Panc1 (cell line): ENCODE measurements at regions not wholly inside any gene's neighbourhood (a gene's known extent, or its start where the extent isn't known, plus 50 kb on each side); places are given as distances from the start of the nearest gene placed in this dataset.

Experiments
- ATAC-seq: fragments of 200-7000 bp; cut with Tn5 transposase; 2 replicates; pipeline ENCODE4 v1.9.1; 2020; ENCODE audit warnings: mild to moderate bottlenecking, moderate library complexity
- BruUV-seq: library from RNA; stranded (reverse); fragments of 400-500 nt; replicated peaks from 2 replicates; lab custom pipeline; 2021; lab: Mats Ljungman, UMichigan
- CTCF ChIA-PET: fragments of 300-600 bp; sonication (Branson Sonifier 250); formaldehyde crosslinking; loops from one replicate; lab custom pipeline; 2022; ENCODE audit warnings: antibody characterized with exemption; lab: Charles Lee
- POLR2A ChIA-PET: fragments of 300-600 bp; sonication (Branson Sonifier 250); formaldehyde crosslinking; loops from one replicate; lab custom pipeline; 2022; ENCODE audit warnings: antibody characterized with exemption; lab: Charles Lee
- DNase-seq: peaks from one replicate; pipeline ENCODE4 v3.0.0-alpha.2; 2010; ENCODE audit warnings: low read depth, low spot score
- H3K27ac ChIP-seq: 2 replicates; pipeline ENCODE4 v1.5.1; 2011; ENCODE audit warnings: mild to moderate bottlenecking, low read length, inconsistent platforms
- H3K27me3 ChIP-seq: fragments of 200-500 bp; sonication (Bioruptor generic); 2 replicates; pipeline ENCODE4 v1.6.0; 2014; ENCODE audit warnings: low read length, inconsistent platforms; ENCODE audit not compliant: control insufficient read depth, insufficient read depth
- H3K36me3 ChIP-seq: fragments of 200-500 bp; sonication (Bioruptor generic); 2 replicates; pipeline ENCODE4 v1.5.1; 2014; ENCODE audit warnings: inconsistent platforms, mild to moderate bottlenecking, low read length, moderate library complexity; ENCODE audit not compliant: control insufficient read depth, insufficient read depth
- H3K4me1 ChIP-seq: 2 replicates; pipeline ENCODE4 v1.5.1; 2011; ENCODE audit warnings: inconsistent platforms, mild to moderate bottlenecking, low read length, moderate library complexity; ENCODE audit not compliant: control insufficient read depth, insufficient read depth
- H3K4me3 ChIP-seq, 2 experiments: 2 replicates each; pipeline ENCODE4 v1.5.1; 2011 to 2012; ENCODE audit warnings: low read depth in 2 of 2, low read length in 2 of 2, mild to moderate bottlenecking in 2 of 2, inconsistent platforms in 1 of 2, moderate library complexity in 1 of 2
- H3K9me3 ChIP-seq: fragments of 200-500 bp; sonication (Bioruptor generic); 2 replicates; pipeline ENCODE4 v1.5.1; 2014; ENCODE audit warnings: low read depth, mild to moderate bottlenecking, inconsistent platforms, low read length, moderate library complexity; ENCODE audit not compliant: control insufficient read depth, insufficient read depth
- POLR2AphosphoS5 ChIP-seq: IDR thresholded peaks from 2 replicates; pipeline ENCODE4 v1.6.1; 2012; ENCODE audit warnings: mild to moderate bottlenecking, low read depth, low read length, moderate library complexity
- SIN3A ChIP-seq: IDR thresholded peaks from 2 replicates; pipeline ENCODE4 v1.6.1; 2012; ENCODE audit warnings: low read depth, mild to moderate bottlenecking, low read length, moderate library complexity, borderline replicate concordance; ENCODE audit not compliant: insufficient read depth
- TCF7L2 ChIP-seq: IDR thresholded peaks from 2 replicates; pipeline ENCODE4 v1.6.1; 2011; ENCODE audit warnings: mild to moderate bottlenecking, low read depth, low read length, inconsistent platforms
- in situ Hi-C: cut with HindIII; loops from 2 replicates; pipeline ENCODE4 v1.10.0; 2016; ENCODE audit warnings: low sequenced_read_pairs, low pct_unique_long_range_greater_than_20kb
- intact Hi-C: fragments of 100-400 bp; cut with micrococcal nuclease; formaldehyde crosslinking; loops from one replicate; pipeline ENCODE4 v1.10.0; 2022; ENCODE audit not compliant: unreplicated experiment
- TF ChIP-seq, protein P1 (sequence below), 2 experiments: IDR thresholded peaks; 2 replicates each; pipeline ENCODE4 v1.6.1; 2011 to 2012; ENCODE audit warnings: low read depth in 2 of 2, control low read depth in 1 of 2, low read length in 1 of 2, mild to moderate bottlenecking in 1 of 2, moderate library complexity in 1 of 2; ENCODE audit not compliant: insufficient read depth in 1 of 2
- TF ChIP-seq, protein P2 (sequence below): fragments of 450-650 bp; IDR thresholded peaks from 2 replicates; pipeline ENCODE4 v1.5.1; 2017; ENCODE audit warnings: mild to moderate bottlenecking

DNA sequence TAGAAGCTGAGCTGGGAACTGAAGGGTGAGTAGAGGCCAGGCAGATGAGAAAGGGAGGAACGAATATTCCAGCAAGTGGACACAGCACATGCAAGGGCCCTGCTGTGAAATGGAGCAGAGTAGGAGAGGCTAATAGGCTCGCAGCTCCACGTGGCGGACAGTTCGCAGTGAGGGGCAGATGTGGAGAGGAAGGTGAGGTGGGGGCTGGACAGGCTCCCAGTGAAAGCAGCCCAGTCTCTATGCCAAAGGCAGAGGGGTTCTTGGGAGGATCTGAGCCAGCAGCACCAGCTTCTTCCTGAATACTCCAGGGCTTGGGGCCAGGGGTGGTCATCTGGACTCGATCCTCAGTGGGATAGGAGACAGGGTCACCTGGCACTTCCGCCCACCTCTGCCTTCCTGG is 81.0 kb downstream of the CEBPB start:
- CTCF ChIA-PET = no interaction called here

DNA sequence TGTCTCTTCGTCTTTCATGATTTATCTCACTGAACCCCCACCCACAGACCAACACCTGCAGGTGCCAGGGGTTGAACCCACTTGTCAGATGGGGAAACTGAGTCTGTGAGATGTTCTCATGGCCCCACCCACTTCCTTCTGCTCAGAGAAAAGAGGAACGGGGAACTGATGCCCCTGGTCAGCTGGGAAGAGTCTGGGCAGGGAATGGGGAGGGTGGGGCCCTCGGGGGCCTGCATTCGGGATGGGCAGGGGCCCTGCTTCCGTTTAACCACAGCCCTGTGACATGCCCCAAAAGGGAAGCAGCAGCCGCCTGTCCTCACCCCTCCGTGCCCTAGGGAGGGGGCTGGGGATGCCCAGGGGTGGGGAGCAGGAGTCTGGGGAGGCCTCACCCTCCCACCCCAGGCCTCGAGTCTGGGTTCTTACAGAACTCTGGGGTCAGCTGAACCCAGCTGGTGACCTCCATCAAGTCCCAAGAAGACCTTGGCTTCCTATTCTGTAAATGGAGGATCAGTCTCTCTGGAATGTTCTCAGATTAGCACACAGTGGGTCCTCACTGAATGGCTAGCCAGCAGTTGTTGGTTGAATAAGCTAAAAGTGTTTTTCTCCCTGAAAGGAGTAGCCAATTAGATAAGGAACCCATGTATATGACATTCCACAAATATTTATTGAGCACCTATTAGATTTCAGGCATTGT is 81.5 kb downstream of the CEBPB start:
- Histone ChIP-seq H3K36me3 (no peaks in the 10 kb centered on the region), H3K4me3 (no peak overlapping the region), H3K27ac (no peak overlapping the region), H3K4me1 (peaks cover 7% of the 10 kb centered on the region; the same call in 1 of the 2 replicates), H3K9me3 (no peaks in the 10 kb centered on the region), H3K27me3 (no peaks in the 10 kb centered on the region)
- ChIA-PET CTCF (no interaction called here), POLR2A (no interaction called here)
- BruUV-seq = no TSS peak
- DNase-seq (no peak), ATAC-seq (no peak)
- in situ Hi-C loops = no loop called here
- TF ChIP-seq POLR2AphosphoS5 = no peak
- TF ChIP-seq SIN3A = no peak
- TF ChIP-seq, protein P1, sequence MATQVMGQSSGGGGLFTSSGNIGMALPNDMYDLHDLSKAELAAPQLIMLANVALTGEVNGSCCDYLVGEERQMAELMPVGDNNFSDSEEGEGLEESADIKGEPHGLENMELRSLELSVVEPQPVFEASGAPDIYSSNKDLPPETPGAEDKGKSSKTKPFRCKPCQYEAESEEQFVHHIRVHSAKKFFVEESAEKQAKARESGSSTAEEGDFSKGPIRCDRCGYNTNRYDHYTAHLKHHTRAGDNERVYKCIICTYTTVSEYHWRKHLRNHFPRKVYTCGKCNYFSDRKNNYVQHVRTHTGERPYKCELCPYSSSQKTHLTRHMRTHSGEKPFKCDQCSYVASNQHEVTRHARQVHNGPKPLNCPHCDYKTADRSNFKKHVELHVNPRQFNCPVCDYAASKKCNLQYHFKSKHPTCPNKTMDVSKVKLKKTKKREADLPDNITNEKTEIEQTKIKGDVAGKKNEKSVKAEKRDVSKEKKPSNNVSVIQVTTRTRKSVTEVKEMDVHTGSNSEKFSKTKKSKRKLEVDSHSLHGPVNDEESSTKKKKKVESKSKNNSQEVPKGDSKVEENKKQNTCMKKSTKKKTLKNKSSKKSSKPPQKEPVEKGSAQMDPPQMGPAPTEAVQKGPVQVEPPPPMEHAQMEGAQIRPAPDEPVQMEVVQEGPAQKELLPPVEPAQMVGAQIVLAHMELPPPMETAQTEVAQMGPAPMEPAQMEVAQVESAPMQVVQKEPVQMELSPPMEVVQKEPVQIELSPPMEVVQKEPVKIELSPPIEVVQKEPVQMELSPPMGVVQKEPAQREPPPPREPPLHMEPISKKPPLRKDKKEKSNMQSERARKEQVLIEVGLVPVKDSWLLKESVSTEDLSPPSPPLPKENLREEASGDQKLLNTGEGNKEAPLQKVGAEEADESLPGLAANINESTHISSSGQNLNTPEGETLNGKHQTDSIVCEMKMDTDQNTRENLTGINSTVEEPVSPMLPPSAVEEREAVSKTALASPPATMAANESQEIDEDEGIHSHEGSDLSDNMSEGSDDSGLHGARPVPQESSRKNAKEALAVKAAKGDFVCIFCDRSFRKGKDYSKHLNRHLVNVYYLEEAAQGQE (IDR thresholded peaks at IDR 0.05; ENCODE audit: insufficient read depth in 1 of 2, low read depth in 2 of 2, low read length in 1 of 2) = no peak
- TF ChIP-seq, protein P2, sequence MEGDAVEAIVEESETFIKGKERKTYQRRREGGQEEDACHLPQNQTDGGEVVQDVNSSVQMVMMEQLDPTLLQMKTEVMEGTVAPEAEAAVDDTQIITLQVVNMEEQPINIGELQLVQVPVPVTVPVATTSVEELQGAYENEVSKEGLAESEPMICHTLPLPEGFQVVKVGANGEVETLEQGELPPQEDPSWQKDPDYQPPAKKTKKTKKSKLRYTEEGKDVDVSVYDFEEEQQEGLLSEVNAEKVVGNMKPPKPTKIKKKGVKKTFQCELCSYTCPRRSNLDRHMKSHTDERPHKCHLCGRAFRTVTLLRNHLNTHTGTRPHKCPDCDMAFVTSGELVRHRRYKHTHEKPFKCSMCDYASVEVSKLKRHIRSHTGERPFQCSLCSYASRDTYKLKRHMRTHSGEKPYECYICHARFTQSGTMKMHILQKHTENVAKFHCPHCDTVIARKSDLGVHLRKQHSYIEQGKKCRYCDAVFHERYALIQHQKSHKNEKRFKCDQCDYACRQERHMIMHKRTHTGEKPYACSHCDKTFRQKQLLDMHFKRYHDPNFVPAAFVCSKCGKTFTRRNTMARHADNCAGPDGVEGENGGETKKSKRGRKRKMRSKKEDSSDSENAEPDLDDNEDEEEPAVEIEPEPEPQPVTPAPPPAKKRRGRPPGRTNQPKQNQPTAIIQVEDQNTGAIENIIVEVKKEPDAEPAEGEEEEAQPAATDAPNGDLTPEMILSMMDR = no peak
- TF ChIP-seq TCF7L2 = no peak
- intact Hi-C loops = no loop called here

More for the DNA sequence above, 81.0 kb downstream of the CEBPB start:
- POLR2A ChIA-PET = no interaction called here
- intact Hi-C loops (no loop called here), in situ Hi-C loops (no loop called here)
- H3K27me3 ChIP-seq = no peaks in the 10 kb centered on the region
- ATAC-seq (no peak), DNase-seq (no peak)
- no peaks in the 10 kb centered on the region for H3K9me3 ChIP-seq
- H3K36me3 ChIP-seq = no peaks in the 10 kb centered on the region
- H3K4me3 ChIP-seq = no peak overlapping the region
- TF ChIP-seq POLR2AphosphoS5 (no peak), SIN3A (no peak), TCF7L2 (no peak)
- TF ChIP-seq, protein P1 (IDR thresholded peaks at IDR 0.05; ENCODE audit: insufficient read depth in 1 of 2, low read depth in 2 of 2, low read length in 1 of 2) = no peak
- TF ChIP-seq, protein P2 = no peak
- peaks cover 7% of the 10 kb centered on the region; the same call in 1 of the 2 replicates for H3K4me1 ChIP-seq
- BruUV-seq = no TSS peak
- no peak overlapping the region for H3K27ac ChIP-seq
